GM18867 (cell line): ENCODE measurements at regions not wholly inside any gene's neighbourhood (a gene's known extent, or its start where the extent isn't known, plus 50 kb on each side); places are given as distances from the start of the nearest gene placed in this dataset.

ENCODE experiments used
- ATAC-seq: cut with Tn5 transposase; IDR thresholded peaks from one replicate; pipeline ENCODE4 v1.9.1; 2021; ENCODE audit warnings: mild to moderate bottlenecking, moderate library complexity; ENCODE audit not compliant: unreplicated experiment

DNA sequence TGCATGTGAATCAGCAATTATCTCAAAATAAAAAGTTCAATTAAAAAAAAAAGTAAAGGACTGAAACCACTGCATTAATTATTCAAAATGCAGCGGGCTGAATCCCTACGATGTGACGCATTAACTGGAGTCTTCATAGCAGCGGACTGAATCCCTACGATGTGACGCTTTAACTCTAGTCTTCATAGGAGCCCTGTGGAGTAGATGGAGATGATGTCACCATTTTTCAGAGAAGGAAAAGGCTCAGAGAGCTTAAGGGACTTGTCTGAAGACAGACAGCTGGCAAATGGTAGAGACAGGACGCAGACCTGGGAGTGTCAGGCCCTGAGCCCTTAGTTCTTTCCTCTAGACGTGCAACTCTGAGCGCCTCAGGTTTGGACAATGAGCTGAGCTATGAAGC, 168.0 kb upstream of the MYL2 start:
- ATAC-seq, result no peak

GRCh38 chr12:111086947-111087700, 166.7 kb upstream of the MYL2 start:
- no peak for ATAC-seq

GRCh38 chr12:111085096-111085495, 164.7 kb upstream of the MYL2 start:
- ATAC-seq, result no peak

- no peak for ATAC-seq
Observed at GRCh38 chr12:111084605-111085004, 164.2 kb upstream of the MYL2 start.

DNA sequence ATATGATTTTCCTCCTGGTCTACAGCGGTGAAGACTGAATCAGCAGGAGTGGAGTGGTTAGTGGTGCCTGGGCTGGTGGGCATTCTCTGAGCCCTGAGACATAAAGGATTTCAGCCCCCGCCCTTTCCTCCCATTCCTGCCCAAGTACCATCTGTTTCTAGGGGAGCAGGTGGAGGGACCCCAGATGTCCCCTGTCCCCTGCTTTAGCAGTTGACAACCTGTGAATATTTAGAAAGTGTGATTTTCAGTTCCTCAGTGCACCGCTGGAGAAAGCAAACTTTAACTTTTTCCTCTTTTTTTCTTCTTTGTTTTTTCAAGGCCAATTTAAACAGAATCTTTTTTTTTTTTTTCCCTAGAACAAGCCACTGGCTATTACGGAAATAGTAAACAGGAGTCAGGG, 163.8 kb upstream of the MYL2 start:
- ATAC-seq, result no peak

DNA sequence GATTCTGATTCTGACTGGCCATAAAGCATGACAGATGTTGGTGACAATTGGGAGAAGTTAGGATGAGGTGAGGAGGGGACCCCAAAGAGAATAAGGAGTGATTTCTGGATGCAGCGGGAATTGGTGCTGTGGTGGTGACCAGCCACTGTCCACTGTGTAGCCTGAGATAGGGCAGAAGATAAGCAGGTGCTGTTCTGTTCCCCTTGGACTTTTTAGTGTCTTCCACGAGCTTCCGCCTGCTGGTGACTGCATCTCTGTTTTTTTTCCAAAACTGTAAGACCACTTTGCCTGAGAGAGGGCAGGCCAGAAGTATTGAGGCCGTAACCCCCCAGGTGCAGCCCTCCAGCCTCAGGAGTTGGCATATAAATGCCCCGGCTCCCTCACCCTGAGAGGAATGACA, 161.2 kb upstream of the MYL2 start:
- ATAC-seq, result no peak

DNA sequence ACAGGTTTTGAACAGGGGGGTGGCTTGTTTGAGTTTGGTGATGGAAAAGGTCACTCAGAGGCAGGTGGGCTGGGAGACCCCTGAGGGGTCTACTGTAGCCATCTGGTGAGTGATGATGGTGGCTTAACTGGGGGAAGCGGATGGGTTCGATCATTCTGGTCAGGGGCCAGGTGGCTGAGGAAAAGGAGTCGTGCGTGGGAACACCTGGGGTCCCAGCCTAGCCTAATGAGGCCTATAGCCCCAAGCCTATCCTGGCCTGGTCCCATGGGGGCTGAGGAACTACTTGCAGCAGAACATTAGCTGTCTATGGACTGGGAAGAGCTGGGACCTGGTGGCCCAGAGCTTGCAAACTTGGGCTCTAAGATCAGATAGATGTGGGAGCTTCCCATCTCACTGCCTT, 158.4 kb upstream of the MYL2 start:
- ATAC-seq, result no peak

- no peak for ATAC-seq
Observed at GRCh38 chr12:111076611-111077451, 156.5 kb upstream of the MYL2 start.

DNA sequence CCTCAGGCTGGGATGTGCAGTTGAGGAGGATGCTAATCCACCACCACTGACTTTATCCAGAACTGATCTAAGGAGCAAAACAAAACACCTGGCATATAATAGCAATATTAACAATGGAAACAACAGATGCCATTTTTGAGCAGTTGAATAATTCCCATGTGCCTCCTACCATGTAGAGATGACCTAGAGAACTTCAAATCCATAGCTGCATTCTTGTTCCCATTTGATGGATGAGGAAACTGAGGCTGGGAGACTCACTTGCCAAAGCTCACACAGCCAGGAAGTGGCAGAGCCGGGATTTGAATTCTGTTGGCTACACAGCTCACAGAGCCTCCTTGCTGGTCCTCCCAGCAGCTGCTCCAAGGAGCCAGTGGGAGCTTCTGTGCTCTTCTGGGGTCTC, 155.8 kb upstream of the MYL2 start:
- no peak for ATAC-seq

GRCh38 chr12:111074965-111075364, 154.6 kb upstream of the MYL2 start:
- no peak for ATAC-seq

DNA sequence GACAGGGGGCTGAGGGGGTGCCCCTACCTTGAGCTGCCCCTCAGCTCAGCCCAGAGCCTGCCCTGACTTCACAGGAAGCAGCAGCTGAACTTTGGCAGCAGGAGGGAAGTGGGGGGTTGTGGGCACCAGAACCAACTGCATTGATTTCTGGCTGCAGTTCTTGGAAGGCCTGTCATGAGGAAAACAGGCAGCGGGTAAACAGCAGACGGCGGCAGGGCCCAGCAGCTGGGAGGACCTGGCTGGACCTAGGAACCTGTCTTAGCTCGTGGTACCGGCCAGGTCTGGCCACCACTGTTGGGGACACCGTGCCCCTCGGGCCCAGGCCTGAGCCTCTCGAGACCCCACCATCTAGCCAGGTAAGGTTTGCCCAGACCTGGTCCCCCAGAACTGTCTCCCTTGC, 154.2 kb upstream of the MYL2 start:
- ATAC-seq, result no peak

GRCh38 chr12:111073370-111073769, 153.0 kb upstream of the MYL2 start:
- no peak for ATAC-seq

- no peak for ATAC-seq
Observed at GRCh38 chr12:111072299-111072698, 151.9 kb upstream of the MYL2 start.

GRCh38 chr12:111069886-111070285, 149.5 kb upstream of the MYL2 start:
- ATAC-seq, result no peak

GRCh38 chr12:111068290-111068689, 147.9 kb upstream of the MYL2 start:
- no peak for ATAC-seq

- no peak for ATAC-seq
Observed at GRCh38 chr12:111067498-111067897, 147.1 kb upstream of the MYL2 start.

- ATAC-seq, result no peak
Observed at GRCh38 chr12:111066744-111067437, 146.5 kb upstream of the MYL2 start.

GRCh38 chr12:111064982-111065381, 144.6 kb upstream of the MYL2 start:
- no peak for ATAC-seq

DNA sequence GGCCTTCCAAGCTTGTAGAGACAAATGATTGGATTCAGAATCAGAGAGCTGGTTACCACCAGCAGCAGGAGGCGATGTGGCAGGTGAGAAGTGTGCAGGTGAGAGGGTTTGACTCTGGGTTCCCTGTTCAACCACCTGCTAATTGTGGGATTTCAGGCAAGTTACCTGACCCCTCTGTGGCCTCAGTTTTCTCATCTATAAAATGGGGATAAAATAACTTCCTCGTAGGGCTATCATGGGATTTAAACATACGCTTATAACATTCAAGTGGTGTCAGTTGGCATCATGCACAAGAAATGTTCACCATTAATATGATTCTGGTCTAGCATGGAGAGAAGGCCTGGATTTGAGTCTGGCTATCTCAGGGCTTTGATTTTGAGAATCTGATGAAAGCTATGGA, 143.8 kb upstream of the MYL2 start:
- ATAC-seq, result no peak

DNA sequence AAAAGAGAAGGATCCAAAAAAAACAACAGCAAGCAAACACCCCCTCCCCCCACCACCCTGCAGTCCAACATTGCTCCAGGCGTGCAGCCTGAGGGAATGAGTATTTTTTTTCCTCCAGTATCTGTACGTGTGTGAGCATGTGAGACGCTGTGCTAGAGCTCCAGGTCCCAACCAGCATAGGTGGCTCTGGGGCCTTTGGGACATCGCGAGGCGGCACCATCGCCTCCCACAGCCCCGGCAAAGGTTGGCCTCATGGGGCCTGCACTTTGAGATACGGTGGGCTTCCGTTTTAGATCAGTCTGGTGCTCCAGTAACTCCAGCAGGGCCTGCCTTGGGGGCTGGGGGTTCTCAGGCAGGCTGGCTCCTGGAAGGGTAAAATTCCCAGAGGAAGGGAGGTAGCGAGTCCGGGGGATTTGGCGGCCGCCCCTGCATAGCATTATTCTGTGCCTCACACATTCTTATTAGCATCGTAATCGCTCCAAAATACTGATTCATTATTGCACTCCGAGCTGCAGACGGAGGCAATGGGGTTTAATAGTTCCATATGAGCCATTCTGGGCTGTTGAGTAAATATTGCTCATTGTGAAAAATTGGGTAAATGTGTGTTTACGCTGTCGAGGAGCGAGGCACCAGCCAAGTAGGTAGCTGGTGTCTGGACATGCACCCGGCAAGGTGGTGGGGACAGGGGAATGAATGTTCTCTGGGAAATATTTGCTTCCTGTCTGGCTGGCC, 143.1 kb upstream of the MYL2 start:
- no peak for ATAC-seq
